ENCODE measurements at regions not wholly inside any gene's neighbourhood (a gene's known extent, or its start where the extent isn't known, plus 50 kb on each side); places are given as distances from the start of the nearest gene placed in this dataset.

DNA sequence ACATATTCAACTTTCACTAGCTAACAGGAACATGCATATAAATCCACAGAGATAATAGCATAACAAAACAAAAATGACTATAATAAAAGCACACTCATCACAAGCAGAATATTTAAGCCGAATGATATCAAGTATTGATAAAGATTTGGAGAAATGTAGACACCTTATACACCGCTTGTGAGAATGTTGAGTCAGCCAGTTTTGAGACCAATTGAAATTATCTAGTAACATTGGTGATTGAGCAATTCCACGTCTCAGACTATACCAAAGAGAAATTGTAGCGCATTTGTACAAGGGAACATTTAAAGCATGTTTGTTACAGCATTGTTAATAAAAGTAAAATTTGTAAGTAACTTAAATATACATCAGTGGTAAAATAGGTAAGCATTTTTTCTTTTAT, 402.9 kb upstream of the FIGN start:
- DNase-seq (ENCODE audit: low read depth in 1 of 2, low spot score in 2 of 2), result no peak

DNA sequence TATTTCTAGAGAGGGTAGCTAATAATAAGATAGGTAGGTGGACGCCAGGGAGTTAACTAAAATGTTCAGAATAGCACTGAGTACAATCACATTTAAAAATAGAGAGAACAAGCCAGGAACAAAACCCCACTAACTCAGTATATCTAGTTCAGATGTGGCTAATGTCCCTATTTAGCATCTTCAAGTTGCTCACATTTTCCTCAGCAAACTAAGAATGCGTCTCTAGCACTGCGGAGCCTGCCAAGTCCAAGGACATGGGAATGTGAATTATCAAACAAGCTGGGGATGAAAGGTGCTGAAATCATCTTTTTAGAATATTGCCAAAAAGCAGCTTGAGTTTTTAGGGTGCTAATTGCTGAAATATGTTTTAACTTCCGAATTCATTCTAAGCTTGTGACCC, 398.5 kb upstream of the FIGN start:
- H3K36me3 ChIP-seq, result no peaks in the 10 kb centered on the region
- no peaks in the 10 kb centered on the region for H3K27me3 ChIP-seq (replicated peaks)
- no peaks in the 10 kb centered on the region for H3K9me3 ChIP-seq (replicated peaks)
- DNase-seq (ENCODE audit: low read depth in 1 of 2, low spot score in 2 of 2), result no peak
- H3K4me3 ChIP-seq, result no peak overlapping the region
- H3K27ac ChIP-seq, result no peak overlapping the region
- H3K4me1 ChIP-seq (replicated peaks), result no peaks in the 10 kb centered on the region

More for the DNA sequence above, 402.9 kb upstream of the FIGN start:
- Histone ChIP-seq H3K4me3 (no peak overlapping the region), H3K4me1 (replicated peaks) (no peaks in the 10 kb centered on the region), H3K9me3 (replicated peaks) (no peaks in the 10 kb centered on the region), H3K27me3 (replicated peaks) (no peaks in the 10 kb centered on the region), H3K36me3 (no peaks in the 10 kb centered on the region), H3K27ac (no peak overlapping the region)

GRCh38 chr2:164127971-164128527, 392.2 kb upstream of the FIGN start:
- Histone ChIP-seq H3K27me3 (replicated peaks) (no peaks in the 10 kb centered on the region), H3K9me3 (replicated peaks) (no peaks in the 10 kb centered on the region), H3K4me3 (no peak overlapping the region), H3K4me1 (replicated peaks) (no peaks in the 10 kb centered on the region), H3K36me3 (no peaks in the 10 kb centered on the region), H3K27ac (no peak overlapping the region)
- no peak for DNase-seq (ENCODE audit: low read depth in 1 of 2, low spot score in 2 of 2)

DNA sequence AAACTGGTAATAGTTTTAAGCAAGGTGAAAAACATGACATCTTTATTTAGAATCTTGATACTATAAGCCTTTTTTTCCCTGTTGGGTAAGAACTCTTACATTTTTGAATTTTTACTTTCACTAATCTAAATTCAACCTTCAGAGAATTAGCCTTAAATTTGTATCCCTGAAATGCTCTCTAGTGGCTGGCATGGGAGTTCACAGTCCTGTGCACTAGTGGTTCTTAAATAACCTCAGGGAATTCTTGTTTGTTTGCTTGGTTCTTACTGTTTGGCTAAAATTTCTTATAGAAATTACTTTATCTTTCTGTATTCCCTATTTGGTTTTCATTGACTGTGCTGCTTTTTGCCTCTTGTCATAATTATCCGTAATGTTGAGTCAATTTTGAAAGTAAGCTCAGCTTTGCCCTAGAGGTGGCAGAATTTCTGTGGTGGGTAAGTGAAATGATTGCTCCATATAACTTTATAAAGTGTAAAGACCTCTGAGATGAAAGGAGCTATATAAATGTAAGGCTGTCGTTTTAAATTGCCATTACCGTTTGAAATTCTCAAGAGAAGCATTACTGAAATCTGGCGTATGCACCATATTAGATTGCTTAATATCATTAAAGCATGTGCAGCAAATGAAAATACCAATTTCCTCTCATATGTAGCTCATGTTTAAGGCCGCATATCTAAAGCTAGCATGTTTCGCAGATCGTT, 391.3 kb upstream of the FIGN start:
- H3K9me3 ChIP-seq (replicated peaks), result no peaks in the 10 kb centered on the region
- no peak overlapping the region for H3K4me3 ChIP-seq
- no peaks in the 10 kb centered on the region for H3K36me3 ChIP-seq
- DNase-seq (ENCODE audit: low read depth in 1 of 2, low spot score in 2 of 2), result no peak
- H3K27me3 ChIP-seq (replicated peaks), result no peaks in the 10 kb centered on the region
- H3K4me1 ChIP-seq (replicated peaks), result no peaks in the 10 kb centered on the region
- no peak overlapping the region for H3K27ac ChIP-seq

DNA sequence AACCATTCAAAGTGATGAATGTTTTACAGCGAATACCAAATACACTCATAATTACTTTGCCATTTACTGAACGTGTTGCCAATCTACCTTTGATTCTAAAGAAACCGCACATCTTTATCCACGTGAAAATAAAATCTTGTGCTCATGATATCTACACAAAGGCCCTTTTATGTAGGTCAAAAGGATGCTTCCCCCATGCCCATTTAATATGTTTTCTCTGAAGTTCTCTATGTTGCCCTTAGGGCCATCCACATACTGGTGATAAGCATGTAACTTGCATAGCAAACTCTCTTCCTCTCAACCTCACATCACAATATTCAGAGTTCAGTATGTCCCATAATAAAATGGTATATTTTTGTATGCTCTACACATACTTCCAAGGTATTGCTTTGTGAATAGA, 380.0 kb upstream of the FIGN start:
- Histone ChIP-seq H3K27me3 (replicated peaks) (no peaks in the 10 kb centered on the region), H3K4me3 (no peak overlapping the region), H3K4me1 (replicated peaks) (no peaks in the 10 kb centered on the region), H3K36me3 (no peaks in the 10 kb centered on the region), H3K27ac (no peak overlapping the region), H3K9me3 (replicated peaks) (no peaks in the 10 kb centered on the region)
- no peak for DNase-seq (ENCODE audit: low read depth in 1 of 2, low spot score in 2 of 2)

GRCh38 chr2:164114937-164115336, 379.1 kb upstream of the FIGN start:
- no peaks in the 10 kb centered on the region for H3K9me3 ChIP-seq (replicated peaks)
- H3K4me1 ChIP-seq (replicated peaks), result no peaks in the 10 kb centered on the region
- H3K27ac ChIP-seq, result no peak overlapping the region
- no peaks in the 10 kb centered on the region for H3K36me3 ChIP-seq
- DNase-seq (ENCODE audit: low read depth in 1 of 2, low spot score in 2 of 2), result no peak
- H3K4me3 ChIP-seq, result no peak overlapping the region
- H3K27me3 ChIP-seq (replicated peaks), result no peaks in the 10 kb centered on the region

- H3K27me3 ChIP-seq (replicated peaks), result no peaks in the 10 kb centered on the region
- no peak overlapping the region for H3K27ac ChIP-seq
- no peaks in the 10 kb centered on the region for H3K36me3 ChIP-seq
- no peaks in the 10 kb centered on the region for H3K9me3 ChIP-seq (replicated peaks)
- H3K4me3 ChIP-seq, result no peak overlapping the region
- no peak for DNase-seq (ENCODE audit: low read depth in 1 of 2, low spot score in 2 of 2)
- no peaks in the 10 kb centered on the region for H3K4me1 ChIP-seq (replicated peaks)
Observed at GRCh38 chr2:164112105-164112504, 376.3 kb upstream of the FIGN start.

- H3K9me3 ChIP-seq (replicated peaks), result no peaks in the 10 kb centered on the region
- H3K4me1 ChIP-seq (replicated peaks), result no peaks in the 10 kb centered on the region
- no peaks in the 10 kb centered on the region for H3K27me3 ChIP-seq (replicated peaks)
- H3K36me3 ChIP-seq, result no peaks in the 10 kb centered on the region
- no peak overlapping the region for H3K27ac ChIP-seq
- H3K4me3 ChIP-seq, result no peak overlapping the region
- DNase-seq (ENCODE audit: low read depth in 1 of 2, low spot score in 2 of 2), result no peak
Observed at GRCh38 chr2:164110515-164110914, 374.7 kb upstream of the FIGN start.

DNA sequence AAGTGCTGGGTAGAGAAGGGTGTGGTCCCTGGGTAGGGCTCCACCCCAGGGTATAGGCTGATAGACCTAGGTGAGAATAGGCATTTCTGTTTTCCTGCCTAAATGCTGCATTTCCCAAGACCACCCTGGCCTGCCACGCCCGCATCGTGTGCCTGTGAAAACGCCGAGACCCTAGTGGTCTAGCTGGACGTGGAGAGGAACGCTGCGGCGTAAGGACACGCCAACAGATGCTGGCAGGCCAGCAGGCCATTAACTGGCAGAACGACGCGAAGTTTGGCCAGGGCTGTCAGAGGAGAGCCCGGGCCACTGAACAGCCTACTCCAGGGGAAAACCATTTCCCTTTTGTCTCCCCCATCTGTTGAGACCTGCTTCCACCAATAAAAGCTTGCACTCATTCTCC, 373.2 kb upstream of the FIGN start:
- Histone ChIP-seq H3K36me3 (no peaks in the 10 kb centered on the region), H3K9me3 (replicated peaks) (no peaks in the 10 kb centered on the region), H3K4me3 (no peak overlapping the region), H3K27ac (no peak overlapping the region), H3K4me1 (replicated peaks) (no peaks in the 10 kb centered on the region), H3K27me3 (replicated peaks) (no peaks in the 10 kb centered on the region)
- no peak for DNase-seq (ENCODE audit: low read depth in 1 of 2, low spot score in 2 of 2)

DNA sequence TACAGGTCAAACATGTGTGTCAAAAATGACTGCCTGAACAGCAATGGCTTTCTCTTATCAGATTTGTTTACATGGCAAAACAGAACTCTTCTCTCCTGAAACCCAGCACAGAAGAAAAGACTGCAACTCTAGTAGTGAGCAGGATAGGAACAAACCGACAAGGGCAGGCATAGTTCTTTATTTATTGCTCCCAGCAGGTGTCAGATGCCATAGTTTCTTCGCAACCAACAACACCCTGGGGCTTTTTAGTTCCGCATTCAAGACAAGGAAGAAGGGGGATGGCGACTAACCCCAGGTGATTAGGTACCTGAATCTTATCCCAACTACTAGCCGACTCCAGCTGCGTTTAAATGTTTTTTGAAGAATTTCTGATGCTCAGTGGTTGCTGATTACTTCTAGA, 367.5 kb upstream of the FIGN start:
- no peak for DNase-seq (ENCODE audit: low read depth in 1 of 2, low spot score in 2 of 2)
- no peaks in the 10 kb centered on the region for H3K36me3 ChIP-seq
- no peaks in the 10 kb centered on the region for H3K4me1 ChIP-seq (replicated peaks)
- no peak overlapping the region for H3K27ac ChIP-seq
- no peak overlapping the region for H3K4me3 ChIP-seq
- H3K27me3 ChIP-seq (replicated peaks), result no peaks in the 10 kb centered on the region
- no peaks in the 10 kb centered on the region for H3K9me3 ChIP-seq (replicated peaks)

GRCh38 chr2:164102366-164102765, 366.6 kb upstream of the FIGN start:
- no peaks in the 10 kb centered on the region for H3K9me3 ChIP-seq (replicated peaks)
- H3K27ac ChIP-seq, result no peak overlapping the region
- H3K4me3 ChIP-seq, result no peak overlapping the region
- no peaks in the 10 kb centered on the region for H3K27me3 ChIP-seq (replicated peaks)
- DNase-seq (ENCODE audit: low read depth in 1 of 2, low spot score in 2 of 2), result no peak
- H3K36me3 ChIP-seq, result no peaks in the 10 kb centered on the region
- no peaks in the 10 kb centered on the region for H3K4me1 ChIP-seq (replicated peaks)

DNA sequence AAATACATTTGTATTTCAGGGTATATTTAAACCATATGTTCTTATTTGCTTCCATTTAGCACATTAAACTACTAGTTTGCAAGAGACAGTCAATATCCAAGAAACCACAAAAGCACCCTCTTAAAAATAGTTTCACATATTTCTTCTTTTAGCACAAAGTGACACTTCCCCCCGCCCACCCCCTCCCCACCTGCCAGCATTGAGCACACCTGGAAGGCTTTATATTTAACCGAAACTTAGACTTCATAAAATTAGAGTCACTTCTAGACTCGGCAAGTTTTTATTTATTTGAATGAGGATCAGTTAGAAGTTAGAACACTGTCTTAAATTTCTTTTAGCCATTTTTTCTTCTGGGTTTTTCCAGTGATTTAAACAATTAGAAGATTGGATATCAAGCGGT, 355.9 kb upstream of the FIGN start:
- Histone ChIP-seq H3K9me3 (replicated peaks) (no peaks in the 10 kb centered on the region), H3K27me3 (replicated peaks) (no peaks in the 10 kb centered on the region), H3K4me1 (replicated peaks) (no peaks in the 10 kb centered on the region), H3K27ac (no peak overlapping the region), H3K4me3 (no peak overlapping the region), H3K36me3 (no peaks in the 10 kb centered on the region)
- no peak for DNase-seq (ENCODE audit: low read depth in 1 of 2, low spot score in 2 of 2)

DNA sequence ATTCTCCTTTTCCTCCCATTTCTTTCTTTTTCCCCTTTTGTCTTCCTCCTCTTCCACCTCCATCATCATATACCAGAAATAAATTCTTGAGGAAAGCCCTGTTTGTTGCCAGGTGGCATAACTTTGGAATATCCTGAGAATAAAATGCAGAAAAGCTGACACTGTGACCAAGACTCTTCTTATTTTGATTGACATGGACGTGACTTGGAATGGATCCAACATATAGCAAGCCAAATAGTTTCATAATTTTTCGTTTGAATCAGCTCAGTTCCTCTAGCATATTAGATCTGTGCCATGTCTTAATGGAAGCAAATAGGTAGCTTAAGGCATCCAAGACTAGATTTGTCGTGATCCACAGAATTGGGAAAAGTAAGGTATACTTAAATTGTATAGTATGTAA, 354.7 kb upstream of the FIGN start:
- Histone ChIP-seq H3K36me3 (no peaks in the 10 kb centered on the region), H3K4me1 (replicated peaks) (no peaks in the 10 kb centered on the region), H3K9me3 (replicated peaks) (no peaks in the 10 kb centered on the region), H3K27ac (no peak overlapping the region), H3K27me3 (replicated peaks) (no peaks in the 10 kb centered on the region), H3K4me3 (no peak overlapping the region)
- DNase-seq (ENCODE audit: low read depth in 1 of 2, low spot score in 2 of 2), result no peak

- Histone ChIP-seq H3K4me1 (replicated peaks) (no peaks in the 10 kb centered on the region), H3K4me3 (no peak overlapping the region), H3K36me3 (no peaks in the 10 kb centered on the region), H3K9me3 (replicated peaks) (no peaks in the 10 kb centered on the region), H3K27ac (no peak overlapping the region), H3K27me3 (replicated peaks) (no peaks in the 10 kb centered on the region)
- DNase-seq (ENCODE audit: low read depth in 1 of 2, low spot score in 2 of 2), result no peak
Observed at GRCh38 chr2:164084066-164084465, 348.3 kb upstream of the FIGN start.

- Histone ChIP-seq H3K9me3 (replicated peaks) (no peaks in the 10 kb centered on the region), H3K4me3 (no peak overlapping the region), H3K27me3 (replicated peaks) (no peaks in the 10 kb centered on the region), H3K36me3 (no peaks in the 10 kb centered on the region), H3K27ac (no peak overlapping the region), H3K4me1 (replicated peaks) (no peaks in the 10 kb centered on the region)
- DNase-seq (ENCODE audit: low read depth in 1 of 2, low spot score in 2 of 2), result no peak
Observed at GRCh38 chr2:164080486-164080885, 344.7 kb upstream of the FIGN start.
